ENCODE measurements at regions not wholly inside any gene's neighbourhood (a gene's known extent, or its start where the extent isn't known, plus 50 kb on each side); places are given as distances from the start of the nearest gene placed in this dataset.

- no peaks in the 10 kb centered on the region for H3F3A ChIP-seq (ENCODE audit: insufficient read depth, low read length, poor library complexity, severe bottlenecking)
- H3K36me3 ChIP-seq (ENCODE audit: insufficient read depth, low read length), result no peaks in the 10 kb centered on the region
- H3K4me3 ChIP-seq (ENCODE audit: low read length), result no peak overlapping the region
- no peaks in the 10 kb centered on the region for H3K27me3 ChIP-seq (ENCODE audit: insufficient read depth, low read depth, low read length)
- H3K27ac ChIP-seq (ENCODE audit: low read length), result no peak overlapping the region
- no peaks in the 10 kb centered on the region for H3K9me2 ChIP-seq (ENCODE audit: insufficient read depth, low read length)
- TF ChIP-seq RAD21 (conservative IDR thresholded peaks at IDR 0.05), result no peak
- TF ChIP-seq TAF1 (IDR thresholded peaks at IDR 0.05; ENCODE audit: low read depth), result no peak
- no peak for TF ChIP-seq EP300 (conservative IDR thresholded peaks at IDR 0.05; ENCODE audit: poor library complexity, severe bottlenecking)
- TF ChIP-seq MXI1 (conservative IDR thresholded peaks at IDR 0.05; ENCODE audit: poor library complexity, severe bottlenecking), result no peak
- TF ChIP-seq SMC3 (conservative IDR thresholded peaks at IDR 0.05; ENCODE audit: poor library complexity), result no peak
- TF ChIP-seq POLR2AphosphoS5 (IDR thresholded peaks at IDR 0.05), result no peak
- TF ChIP-seq CTCF (IDR thresholded peaks at IDR 0.05; ENCODE audit: poor library complexity, severe bottlenecking), result no peak
- TF ChIP-seq REST (IDR thresholded peaks at IDR 0.05; ENCODE audit: borderline replicate concordance), result no peak
- no peak for TF ChIP-seq EZH2 (IDR thresholded peaks at IDR 0.05; ENCODE audit: borderline replicate concordance, insufficient read depth, low read length, poor library complexity, severe bottlenecking)
- no peaks in the 10 kb centered on the region for H3K79me2 ChIP-seq (replicated peaks; ENCODE audit: insufficient read depth, low read length)
- H3K9me3 ChIP-seq (ENCODE audit: low read length), result no peaks in the 10 kb centered on the region
- no peak overlapping the region for H3K4me2 ChIP-seq (ENCODE audit: low read length)
- H3K9ac ChIP-seq (ENCODE audit: low read length), result no peak overlapping the region
- no peak overlapping the region for H2AFZ ChIP-seq (ENCODE audit: low read depth, low read length)
- no peaks in the 10 kb centered on the region for H4K20me1 ChIP-seq (ENCODE audit: insufficient read depth)
Observed at GRCh38 chr6:141981190-141981589, 151.5 kb upstream of the GJE1 start.

GRCh38 chr6:141977782-141978181, 154.9 kb upstream of the GJE1 start:
- Histone ChIP-seq H3K9me3 (ENCODE audit: low read length) (no peaks in the 10 kb centered on the region), H3K4me3 (ENCODE audit: low read length) (no peak overlapping the region), H3K9ac (ENCODE audit: low read length) (no peak overlapping the region), H4K20me1 (ENCODE audit: insufficient read depth) (no peaks in the 10 kb centered on the region), H3K79me2 (replicated peaks; ENCODE audit: insufficient read depth, low read length) (no peaks in the 10 kb centered on the region), H3K27me3 (ENCODE audit: insufficient read depth, low read depth, low read length) (no peaks in the 10 kb centered on the region), H2AFZ (ENCODE audit: low read depth, low read length) (no peak overlapping the region), H3K36me3 (ENCODE audit: insufficient read depth, low read length) (no peaks in the 10 kb centered on the region), H3K9me2 (ENCODE audit: insufficient read depth, low read length) (no peaks in the 10 kb centered on the region), H3K27ac (ENCODE audit: low read length) (no peak overlapping the region), H3K4me2 (ENCODE audit: low read length) (no peak overlapping the region), H3F3A (ENCODE audit: insufficient read depth, low read length, poor library complexity, severe bottlenecking) (no peaks in the 10 kb centered on the region)
- TF ChIP-seq REST (IDR thresholded peaks at IDR 0.05; ENCODE audit: borderline replicate concordance) (no peak), MXI1 (conservative IDR thresholded peaks at IDR 0.05; ENCODE audit: poor library complexity, severe bottlenecking) (no peak), EZH2 (IDR thresholded peaks at IDR 0.05; ENCODE audit: borderline replicate concordance, insufficient read depth, low read length, poor library complexity, severe bottlenecking) (no peak), POLR2AphosphoS5 (IDR thresholded peaks at IDR 0.05) (peak; percentile 67), EP300 (conservative IDR thresholded peaks at IDR 0.05; ENCODE audit: poor library complexity, severe bottlenecking) (peak; percentile 79)

Measured in neural cell (in vitro differentiated cells).